LNCAP (cell line): ENCODE measurements at regions not wholly inside any gene's neighbourhood (a gene's known extent, or its start where the extent isn't known, plus 50 kb on each side); places are given as distances from the start of the nearest gene placed in this dataset.

Source experiments
- CTCF ChIP-seq: fragments of 450-650 bp; IDR thresholded peaks from 2 replicates; pipeline ENCODE4 v1.5.1; 2017; ENCODE audit warnings: mild to moderate bottlenecking

GRCh38 chr14:84129941-84130340 lies 1400.0 kb upstream of the FLRT2 start:
- no peak for TF ChIP-seq CTCF

GRCh38 chr14:84131924-84132323 lies 1398.0 kb upstream of the FLRT2 start:
- no peak for TF ChIP-seq CTCF

- no peak for TF ChIP-seq CTCF
Measured at GRCh38 chr14:84144166-84144565, 1385.8 kb upstream of the FLRT2 start.

GRCh38 chr14:84152452-84152851 lies 1377.5 kb upstream of the FLRT2 start:
- no peak for TF ChIP-seq CTCF

- TF ChIP-seq CTCF: no peak
Measured at GRCh38 chr14:84162633-84163032, 1367.3 kb upstream of the FLRT2 start.

GRCh38 chr14:84167026-84167425 lies 1362.9 kb upstream of the FLRT2 start:
- no peak for TF ChIP-seq CTCF

- TF ChIP-seq CTCF: no peak
Measured at GRCh38 chr14:84180336-84180735, 1349.6 kb upstream of the FLRT2 start.

- TF ChIP-seq CTCF: no peak
Measured at GRCh38 chr14:84181072-84181471, 1348.9 kb upstream of the FLRT2 start.
